ENCODE measurements at regions not wholly inside any gene's neighbourhood (a gene's known extent, or its start where the extent isn't known, plus 50 kb on each side); places are given as distances from the start of the nearest gene placed in this dataset.

- Histone ChIP-seq H3K27me3 (ENCODE audit: insufficient read depth, low read depth) (no peaks in the 10 kb centered on the region), H2AFZ (no peak overlapping the region), H3K36me3 (ENCODE audit: low read depth) (no peaks in the 10 kb centered on the region), H3K4me2 (no peak overlapping the region), H3K9me2 (ENCODE audit: insufficient read depth) (no peaks in the 10 kb centered on the region), H3K27ac (no peak overlapping the region), H3K9me3 (ENCODE audit: insufficient read depth, low read depth) (no peaks in the 10 kb centered on the region; the same call in 1 of the 2 replicates), H3K4me3 (no peak overlapping the region), H4K20me1 (ENCODE audit: insufficient read depth) (no peaks in the 10 kb centered on the region), H3K79me2 (ENCODE audit: low read depth) (no peaks in the 10 kb centered on the region), H3K4me1 (replicated peaks; ENCODE audit: insufficient read depth) (0 out of 2 replicates have a peak, but pooled peaks cover 6% of the 10 kb centered on the region), H3F3A (ENCODE audit: insufficient read depth, low read depth) (0 out of 2 replicates have a peak, but pooled peaks cover 4% of the 10 kb centered on the region)
- no peak for DNase-seq
- ChIA-PET CTCF (no interaction called here), POLR2A (ENCODE audit: unreplicated experiment) (no interaction called here)
- BruUV-seq (replicated peaks), result no TSS peak
- intact Hi-C loops (cut with micrococcal nuclease; ENCODE audit: unreplicated experiment), result no loop called here
- no peak for TF ChIP-seq CTCF (conservative IDR thresholded peaks at IDR 0.05)
- TF ChIP-seq EZH2 (IDR thresholded peaks at IDR 0.05; ENCODE audit: low read depth), result no peak
These were observed 1027.2 kb upstream of the GJE1 start for GRCh38 chr6:141105481-141105880.

- Histone ChIP-seq H3K79me2 (ENCODE audit: low read depth) (no peaks in the 10 kb centered on the region), H3K4me3 (no peak overlapping the region), H2AFZ (no peak overlapping the region), H3K27ac (no peak overlapping the region), H3F3A (ENCODE audit: insufficient read depth, low read depth) (0 out of 2 replicates have a peak, but pooled peaks cover 4% of the 10 kb centered on the region), H4K20me1 (ENCODE audit: insufficient read depth) (no peaks in the 10 kb centered on the region), H3K36me3 (ENCODE audit: low read depth) (no peaks in the 10 kb centered on the region), H3K4me1 (replicated peaks; ENCODE audit: insufficient read depth) (0 out of 2 replicates have a peak, but pooled peaks cover 6% of the 10 kb centered on the region), H3K4me2 (no peak overlapping the region), H3K27me3 (ENCODE audit: insufficient read depth, low read depth) (no peaks in the 10 kb centered on the region), H3K9me2 (ENCODE audit: insufficient read depth) (no peaks in the 10 kb centered on the region), H3K9me3 (ENCODE audit: insufficient read depth, low read depth) (no peaks in the 10 kb centered on the region; the same call in 1 of the 2 replicates)
- no TSS peak for BruUV-seq (replicated peaks)
- ChIA-PET POLR2A (ENCODE audit: unreplicated experiment) (no interaction called here), CTCF (no interaction called here)
- TF ChIP-seq EZH2 (IDR thresholded peaks at IDR 0.05; ENCODE audit: low read depth) (no peak), CTCF (conservative IDR thresholded peaks at IDR 0.05) (no peak)
- intact Hi-C loops (cut with micrococcal nuclease; ENCODE audit: unreplicated experiment), result no loop called here
- DNase-seq, result no peak
These were observed 1029.5 kb upstream of the GJE1 start for GRCh38 chr6:141103246-141103645.

DNA sequence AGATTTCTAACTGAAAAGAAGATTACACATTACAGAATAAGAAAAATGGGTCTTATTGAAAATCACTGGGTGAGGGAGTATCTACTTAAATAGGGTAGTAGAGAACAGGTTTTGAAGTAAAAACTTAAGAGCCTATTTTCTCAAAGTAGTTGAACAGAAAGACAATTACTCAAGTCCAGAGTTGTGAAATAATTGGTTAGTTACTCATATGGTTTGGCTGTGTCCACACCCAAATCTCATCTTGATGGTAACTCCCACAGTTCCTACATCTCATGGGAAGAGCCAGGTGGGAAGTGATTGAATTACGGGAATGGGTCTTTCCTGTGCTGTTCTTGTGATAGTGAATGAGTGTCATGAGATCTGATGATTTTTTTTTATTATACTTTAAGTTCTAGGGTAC lies 1035.3 kb upstream of the GJE1 start:
- ChIA-PET CTCF (no interaction called here), POLR2A (ENCODE audit: unreplicated experiment) (no interaction called here)
- Histone ChIP-seq H2AFZ (no peak overlapping the region), H3K36me3 (ENCODE audit: low read depth) (no peaks in the 10 kb centered on the region), H3K79me2 (ENCODE audit: low read depth) (no peaks in the 10 kb centered on the region), H3K4me1 (replicated peaks; ENCODE audit: insufficient read depth) (no peaks in the 10 kb centered on the region), H4K20me1 (ENCODE audit: insufficient read depth) (no peaks in the 10 kb centered on the region), H3K9me3 (ENCODE audit: insufficient read depth, low read depth) (0 out of 2 replicates have a peak, but pooled peaks cover 4% of the 10 kb centered on the region), H3K4me3 (no peak overlapping the region), H3F3A (ENCODE audit: insufficient read depth, low read depth) (no peaks in the 10 kb centered on the region), H3K27ac (no peak overlapping the region), H3K9me2 (ENCODE audit: insufficient read depth) (no peaks in the 10 kb centered on the region; the same call in 1 of the 2 replicates), H3K4me2 (no peak overlapping the region), H3K27me3 (ENCODE audit: insufficient read depth, low read depth) (no peaks in the 10 kb centered on the region)
- intact Hi-C loops (cut with micrococcal nuclease; ENCODE audit: unreplicated experiment), result no loop called here
- TF ChIP-seq EZH2 (IDR thresholded peaks at IDR 0.05; ENCODE audit: low read depth), result no peak
- TF ChIP-seq CTCF (conservative IDR thresholded peaks at IDR 0.05), result no peak
- DNase-seq, result no peak
- BruUV-seq (replicated peaks), result no TSS peak

Measured in PC-9 (cell line).